Esophagus muscularis mucosa (tissue), 4 donors: ENCODE measurements at regions not wholly inside any gene's neighbourhood (a gene's known extent, or its start where the extent isn't known, plus 50 kb on each side); places are given as distances from the start of the nearest gene placed in this dataset.

ENCODE experiments used
- DNase-seq: peaks from one replicate; pipeline ENCODE4 v3.0.0-alpha.2; 2017; ENCODE audit errors: extremely low spot score
- H3K27ac ChIP-seq, 4 donors: fragments of 200-600 bp; sonication (generic); replicated peaks in 1 of 4; 1 replicate in 3 of 4; 2 replicates in 1 of 4; pipeline ENCODE4 v1.5.1; 2016 to 2019; ENCODE audit warnings: mild to moderate bottlenecking in 1 of 4
- H3K27me3 ChIP-seq, 4 donors: fragments of 200-600 bp; sonication (generic); one replicate each; pipeline versions ENCODE4 v1.5.1 to v1.6.0; 2016 to 2019
- H3K36me3 ChIP-seq, 4 donors: fragments of 200-600 bp; sonication (generic); one replicate each; pipeline ENCODE4 v1.5.1; 2016 to 2019
- H3K4me1 ChIP-seq, 4 donors: fragments of 200-600 bp; sonication (generic); one replicate each; pipeline ENCODE4 v1.5.1; 2016 to 2019
- H3K4me3 ChIP-seq, 4 donors: fragments of 200-600 bp; sonication (generic); 1 replicate in 2 of 4; 2 replicates in 2 of 4; pipeline ENCODE4 v1.5.1; 2016 to 2019; ENCODE audit warnings: mild to moderate bottlenecking in 4 of 4, moderate library complexity in 1 of 4
- H3K9me3 ChIP-seq, 4 donors: fragments of 200-600 bp; sonication (generic); 1 replicate in 3 of 4; 2 replicates in 1 of 4; pipeline ENCODE4 v1.5.1; 2016 to 2019
- CTCF ChIP-seq, 3 experiments: fragments of 200-600 bp in 2 of 3; fragments of 450-650 bp in 1 of 3; sonication (generic) in 2 of 3; IDR thresholded peaks; one replicate each; pipeline ENCODE4 v1.5.1; 2017 to 2019; ENCODE audit warnings: antibody characterized with exemption in 3 of 3, mild to moderate bottlenecking in 2 of 3, moderate library complexity in 1 of 3
- EP300 ChIP-seq: sonication (generic); formaldehyde crosslinking; IDR thresholded peaks from one replicate; pipeline ENCODE4 v1.6.1; 2017; ENCODE audit warnings: antibody characterized with exemption
- POLR2A ChIP-seq: fragments of 450-650 bp; IDR thresholded peaks from one replicate; pipeline ENCODE4 v1.6.1; 2017; ENCODE audit warnings: antibody characterized with exemption, moderate library complexity, mild to moderate bottlenecking, low read depth
- POLR2AphosphoS5 ChIP-seq, 2 donors: sonication (generic); formaldehyde crosslinking; IDR thresholded peaks; one replicate each; pipeline ENCODE4 v1.6.1; 2017; ENCODE audit warnings: antibody characterized with exemption in 2 of 2
- WGBS: methylation state at CpG from one replicate; pipeline ENCODE4 v1.1.5; 2018; 5-methylcytosine and 5-hydroxymethylcytosine counted together
- intact Hi-C: fragments of 100-400 bp; cut with DNase I; formaldehyde crosslinking; loops from one replicate; pipeline ENCODE4 v1.15.1; 2023

- Histone ChIP-seq H3K4me3 (no peak overlapping the region), H3K27me3 (peaks cover 0 to 45% (median 0%) of the 10 kb centered on the region in 4 donors), H3K27ac (no peak overlapping the region), H3K36me3 (no peaks in the 10 kb centered on the region), H3K9me3 (peaks cover 0 to 13% (median 0%) of the 10 kb centered on the region in 4 donors), H3K4me1 (no peaks in the 10 kb centered on the region)
- no peak for TF ChIP-seq POLR2A
- TF ChIP-seq CTCF (IDR thresholded peaks at IDR 0.05), result no peak
- TF ChIP-seq EP300, result no peak
- TF ChIP-seq POLR2AphosphoS5 (IDR thresholded peaks at IDR 0.05), result no peak
- 84% methylated on average over 11 of the region's 11 CpGs for WGBS
- DNase-seq, result no peak
- intact Hi-C loops, result loop anchor here (10.0 kb wide), 1 partner anchor 464 kb away; no protein-coding TSS in a partner anchor
Measured at GRCh38 chr12:130280742-130281141, 56.9 kb upstream of the PIWIL1 start.

GRCh38 chr12:130281153-130281799 lies 56.4 kb upstream of the PIWIL1 start:
- no peaks in the 10 kb centered on the region for H3K4me1 ChIP-seq
- DNase-seq, result no peak
- peaks cover 0 to 13% (median 0%) of the 10 kb centered on the region in 4 donors for H3K9me3 ChIP-seq
- intact Hi-C loops, result loop anchor here (10.0 kb wide), 1 partner anchor 464 kb away; no protein-coding TSS in a partner anchor
- peaks cover 0 to 47% (median 0%) of the 10 kb centered on the region in 4 donors for H3K27me3 ChIP-seq
- TF ChIP-seq POLR2AphosphoS5 (IDR thresholded peaks at IDR 0.05) (no peak), POLR2A (no peak), EP300 (no peak), CTCF (IDR thresholded peaks at IDR 0.05) (peak; percentile 18 to 91 (median 41))
- peak overlapping the region in 2 of 4 donors; percentile 26 to 30 for H3K4me3 ChIP-seq
- no peaks in the 10 kb centered on the region for H3K36me3 ChIP-seq
- H3K27ac ChIP-seq, result no peak overlapping the region
- WGBS, result 48% methylated on average over 30 of the region's 30 CpGs

DNA sequence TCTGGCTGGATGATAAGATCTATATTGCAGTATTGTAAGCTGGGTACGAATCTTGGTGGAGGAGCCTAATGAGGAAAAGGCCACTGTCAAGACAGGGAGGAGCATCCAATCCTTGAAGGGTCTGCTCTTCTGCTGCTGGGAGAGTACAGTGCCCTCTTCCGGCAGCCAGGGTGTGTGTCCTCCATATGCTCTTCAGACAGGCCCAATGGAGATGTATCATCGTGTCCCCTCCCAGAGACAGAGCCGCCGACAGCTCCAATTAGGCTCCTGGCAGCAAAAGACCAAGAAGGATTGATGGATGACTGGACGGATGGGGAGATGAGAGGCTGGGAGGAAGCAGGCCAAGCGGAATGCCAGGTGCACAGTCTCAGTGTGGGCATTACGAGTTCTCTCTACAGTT lies 51.6 kb upstream of the PIWIL1 start:
- peaks cover 0 to 54% (median 0%) of the 10 kb centered on the region in 4 donors for H3K27me3 ChIP-seq
- H3K4me1 ChIP-seq, result no peaks in the 10 kb centered on the region
- TF ChIP-seq POLR2A (no peak), EP300 (no peak), CTCF (IDR thresholded peaks at IDR 0.05) (no peak), POLR2AphosphoS5 (IDR thresholded peaks at IDR 0.05) (no peak)
- no peak overlapping the region for H3K4me3 ChIP-seq
- intact Hi-C loops, result loop anchor here (10.0 kb wide), 1 partner anchor 459 kb away; no protein-coding TSS in a partner anchor
- H3K9me3 ChIP-seq, result peaks cover 0 to 24% (median 9%) of the 10 kb centered on the region in 4 donors
- no peaks in the 10 kb centered on the region for H3K36me3 ChIP-seq
- no peak overlapping the region for H3K27ac ChIP-seq
- WGBS, result 48% methylated on average over 8 of the region's 8 CpGs
- DNase-seq, result no peak

DNA sequence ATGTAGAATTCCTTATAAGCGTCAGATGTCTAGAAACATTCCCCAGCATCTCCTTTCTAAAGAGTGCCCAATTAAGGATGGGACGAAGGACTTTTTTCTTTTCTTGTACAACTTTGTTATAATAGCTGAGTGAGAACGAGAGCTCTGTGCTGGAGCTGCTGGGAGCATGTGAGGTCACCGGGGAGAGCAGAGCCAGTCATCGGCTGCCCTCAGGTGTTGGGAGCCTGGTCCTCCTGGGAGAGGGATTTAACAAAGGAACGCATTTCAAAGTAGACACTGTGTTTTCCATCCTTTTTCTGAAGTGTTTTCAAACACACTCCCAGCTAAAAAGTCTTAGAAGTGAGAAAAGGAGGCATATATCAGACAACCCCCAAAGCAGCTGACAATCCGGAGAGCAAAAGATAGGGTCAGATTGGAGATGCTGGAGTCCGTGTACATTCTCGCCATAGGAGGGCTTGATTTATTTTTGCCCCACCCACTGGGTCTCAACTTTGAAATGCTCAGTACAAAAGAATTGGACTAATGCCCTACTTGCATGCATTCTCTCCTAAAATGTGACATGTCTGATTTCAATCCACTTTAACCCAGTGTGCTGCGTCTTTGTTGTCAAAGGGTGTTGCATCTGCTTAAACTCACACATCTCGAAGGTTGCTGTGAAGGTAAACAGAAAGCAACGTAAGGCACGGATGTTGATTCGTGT lies 50.8 kb upstream of the PIWIL1 start:
- Histone ChIP-seq H3K9me3 (peaks cover 0 to 30% (median 14%) of the 10 kb centered on the region in 4 donors), H3K36me3 (no peaks in the 10 kb centered on the region), H3K27ac (no peak overlapping the region), H3K4me1 (no peaks in the 10 kb centered on the region), H3K27me3 (peaks cover 0 to 46% (median 0%) of the 10 kb centered on the region in 4 donors), H3K4me3 (no peak overlapping the region)
- no peak for DNase-seq
- 57% methylated on average over 13 of the region's 14 CpGs for WGBS
- TF ChIP-seq CTCF (IDR thresholded peaks at IDR 0.05), result no peak
- TF ChIP-seq POLR2AphosphoS5 (IDR thresholded peaks at IDR 0.05), result no peak
- TF ChIP-seq POLR2A, result no peak
- TF ChIP-seq EP300, result no peak
- intact Hi-C loops, result loop anchor here (10.0 kb wide), 1 partner anchor 458 kb away; no protein-coding TSS in a partner anchor
